DMS 273 treated with DMSO at 0.1 percent for 48 hours (cell line): ENCODE measurements at regions not wholly inside any gene's neighbourhood (a gene's known extent, or its start where the extent isn't known, plus 50 kb on each side); places are given as distances from the start of the nearest gene placed in this dataset.
"Not testable (repeated sequence)": the region's sequence is repeated elsewhere in the genome, so short reads cannot be mapped to it uniquely, and the experiment has no call there.

Experiments
- DNase-seq: peaks from one replicate; lab custom pipeline; 2025; lab: John Stamatoyannopoulos, UW

- DNase-seq = no peak
Measured at GRCh38 chr2:207328944-207329386, 163.2 kb upstream of the KLF7 start.

GRCh38 chr2:207330912-207331311, 165.2 kb upstream of the KLF7 start:
- DNase-seq = no peak

- no peak for DNase-seq
Measured at GRCh38 chr2:207331674-207332073, 165.9 kb upstream of the KLF7 start.

- DNase-seq = no peak
Measured at GRCh38 chr2:207332480-207333212, 166.9 kb upstream of the KLF7 start.

GRCh38 chr2:207333599-207334300, 168.0 kb upstream of the KLF7 start:
- no peak for DNase-seq

- DNase-seq = no peak
Measured at GRCh38 chr2:207334301-207334623, 168.5 kb upstream of the KLF7 start.

- no peak for DNase-seq
Measured at GRCh38 chr2:207334624-207335371, 169.1 kb upstream of the KLF7 start.

- DNase-seq = no peak
Measured at GRCh38 chr2:207337234-207338219, 171.8 kb upstream of the KLF7 start.

GRCh38 chr2:207338220-207338607, 172.5 kb upstream of the KLF7 start:
- DNase-seq = no peak

GRCh38 chr2:207338610-207339009, 172.9 kb upstream of the KLF7 start:
- DNase-seq = no peak

GRCh38 chr2:207341112-207341750, 175.5 kb upstream of the KLF7 start:
- no peak for DNase-seq

- DNase-seq = no peak
Measured at GRCh38 chr2:207341804-207342203, 176.1 kb upstream of the KLF7 start.

GRCh38 chr2:207344596-207345394, 179.0 kb upstream of the KLF7 start:
- not testable (repeated sequence) for DNase-seq

GRCh38 chr2:207351171-207351570, 178.6 kb upstream of the CREB1 start:
- no peak for DNase-seq

GRCh38 chr2:207352978-207353671, 176.6 kb upstream of the CREB1 start:
- DNase-seq = no peak

GRCh38 chr2:207353836-207354235, 175.9 kb upstream of the CREB1 start:
- no peak for DNase-seq

GRCh38 chr2:207354462-207354861, 175.3 kb upstream of the CREB1 start:
- no peak for DNase-seq

- no peak for DNase-seq
Measured at GRCh38 chr2:207356567-207356966, 173.2 kb upstream of the CREB1 start.

- no peak for DNase-seq
Measured at GRCh38 chr2:207357216-207357615, 172.5 kb upstream of the CREB1 start.

GRCh38 chr2:207362716-207363115, 167.0 kb upstream of the CREB1 start:
- DNase-seq = no peak
